GM18520 (cell line): ENCODE measurements at regions not wholly inside any gene's neighbourhood (a gene's known extent, or its start where the extent isn't known, plus 50 kb on each side); places are given as distances from the start of the nearest gene placed in this dataset.

ENCODE experiments used
- ATAC-seq: cut with Tn5 transposase; IDR thresholded peaks from one replicate; pipeline ENCODE4 v1.9.1; 2021; ENCODE audit not compliant: unreplicated experiment

GRCh38 chr10:125344573-125345171 is 184.3 kb upstream of the CTBP2 start:
- no peak for ATAC-seq

- no peak for ATAC-seq
These were observed 183.6 kb upstream of the CTBP2 start for GRCh38 chr10:125343983-125344382.

GRCh38 chr10:125343118-125343925 is 183.0 kb upstream of the CTBP2 start:
- ATAC-seq = no peak

- no peak for ATAC-seq
These were observed 181.2 kb upstream of the CTBP2 start for GRCh38 chr10:125341611-125342010.

GRCh38 chr10:125340903-125341302 is 180.5 kb upstream of the CTBP2 start:
- no peak for ATAC-seq

GRCh38 chr10:125337510-125337909 is 177.1 kb upstream of the CTBP2 start:
- ATAC-seq = no peak

GRCh38 chr10:125334545-125334944 is 174.2 kb upstream of the CTBP2 start:
- no peak for ATAC-seq

GRCh38 chr10:125333769-125334168 is 173.4 kb upstream of the CTBP2 start:
- ATAC-seq = no peak

GRCh38 chr10:125333209-125333591 is 172.8 kb upstream of the CTBP2 start:
- ATAC-seq = no peak

- ATAC-seq = no peak
These were observed 172.3 kb upstream of the CTBP2 start for GRCh38 chr10:125332548-125333208.

GRCh38 chr10:125331056-125331455 is 170.7 kb upstream of the CTBP2 start:
- ATAC-seq = no peak

GRCh38 chr10:125329056-125329455 is 168.7 kb upstream of the CTBP2 start:
- no peak for ATAC-seq

GRCh38 chr10:125325326-125325725 is 165.0 kb upstream of the CTBP2 start:
- no peak for ATAC-seq

- ATAC-seq = no peak
These were observed 156.1 kb upstream of the CTBP2 start for GRCh38 chr10:125316436-125316835.

- ATAC-seq = no peak
These were observed 140.6 kb upstream of the CTBP2 start for GRCh38 chr10:125300937-125301336.

- no peak for ATAC-seq
These were observed 139.1 kb upstream of the CTBP2 start for GRCh38 chr10:125299461-125299860.

GRCh38 chr10:125296598-125296997 is 136.2 kb upstream of the CTBP2 start:
- ATAC-seq = no peak

GRCh38 chr10:125294109-125294508 is 133.7 kb upstream of the CTBP2 start:
- no peak for ATAC-seq

- ATAC-seq = no peak
These were observed 131.5 kb upstream of the CTBP2 start for GRCh38 chr10:125291836-125292235.

- ATAC-seq = no peak
These were observed 129.1 kb upstream of the CTBP2 start for GRCh38 chr10:125289461-125289860.

- no peak for ATAC-seq
These were observed 124.7 kb upstream of the CTBP2 start for GRCh38 chr10:125284875-125285597.
